LNCaP clone FGC (cell line): ENCODE measurements at regions not wholly inside any gene's neighbourhood (a gene's known extent, or its start where the extent isn't known, plus 50 kb on each side); places are given as distances from the start of the nearest gene placed in this dataset.

Experiments
- DNase-seq: peaks from one replicate; pipeline ENCODE4 v3.0.0-alpha.2; 2011; ENCODE audit warnings: low read depth
- H3K4me3 ChIP-seq: 2 replicates; pipeline ENCODE4 v1.5.1; 2011; ENCODE audit warnings: mild to moderate bottlenecking, low read depth, low read length, control low read depth
- TF ChIP-seq, protein P1 (sequence below): IDR thresholded peaks from 2 replicates; pipeline ENCODE4 v1.5.1; 2012; ENCODE audit warnings: mild to moderate bottlenecking; ENCODE audit not compliant: control insufficient read depth, insufficient read depth; ENCODE audit errors: extremely low read depth

DNA sequence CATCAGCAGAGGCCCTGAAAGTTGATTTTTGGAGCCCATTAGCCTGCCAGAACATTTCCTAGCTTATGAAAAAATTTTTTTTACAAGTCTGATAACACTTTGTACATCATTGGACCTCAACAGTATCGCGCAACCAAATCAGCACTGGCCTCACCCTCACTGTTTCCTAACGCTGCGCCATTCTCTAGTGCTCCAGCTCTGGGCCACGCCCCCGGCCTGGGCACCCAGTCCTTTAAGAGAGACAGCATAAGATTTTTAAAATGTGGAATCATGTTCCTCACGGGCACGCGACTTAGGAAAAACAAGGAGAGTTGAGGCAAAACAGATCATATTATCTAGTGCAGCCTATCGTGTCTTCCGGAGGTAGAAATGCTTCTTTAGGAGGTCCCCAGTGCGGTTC is 114.5 kb downstream of the BOD1 start:
- no peak for DNase-seq
- TF ChIP-seq, protein P1, sequence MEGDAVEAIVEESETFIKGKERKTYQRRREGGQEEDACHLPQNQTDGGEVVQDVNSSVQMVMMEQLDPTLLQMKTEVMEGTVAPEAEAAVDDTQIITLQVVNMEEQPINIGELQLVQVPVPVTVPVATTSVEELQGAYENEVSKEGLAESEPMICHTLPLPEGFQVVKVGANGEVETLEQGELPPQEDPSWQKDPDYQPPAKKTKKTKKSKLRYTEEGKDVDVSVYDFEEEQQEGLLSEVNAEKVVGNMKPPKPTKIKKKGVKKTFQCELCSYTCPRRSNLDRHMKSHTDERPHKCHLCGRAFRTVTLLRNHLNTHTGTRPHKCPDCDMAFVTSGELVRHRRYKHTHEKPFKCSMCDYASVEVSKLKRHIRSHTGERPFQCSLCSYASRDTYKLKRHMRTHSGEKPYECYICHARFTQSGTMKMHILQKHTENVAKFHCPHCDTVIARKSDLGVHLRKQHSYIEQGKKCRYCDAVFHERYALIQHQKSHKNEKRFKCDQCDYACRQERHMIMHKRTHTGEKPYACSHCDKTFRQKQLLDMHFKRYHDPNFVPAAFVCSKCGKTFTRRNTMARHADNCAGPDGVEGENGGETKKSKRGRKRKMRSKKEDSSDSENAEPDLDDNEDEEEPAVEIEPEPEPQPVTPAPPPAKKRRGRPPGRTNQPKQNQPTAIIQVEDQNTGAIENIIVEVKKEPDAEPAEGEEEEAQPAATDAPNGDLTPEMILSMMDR: no peak

DNA sequence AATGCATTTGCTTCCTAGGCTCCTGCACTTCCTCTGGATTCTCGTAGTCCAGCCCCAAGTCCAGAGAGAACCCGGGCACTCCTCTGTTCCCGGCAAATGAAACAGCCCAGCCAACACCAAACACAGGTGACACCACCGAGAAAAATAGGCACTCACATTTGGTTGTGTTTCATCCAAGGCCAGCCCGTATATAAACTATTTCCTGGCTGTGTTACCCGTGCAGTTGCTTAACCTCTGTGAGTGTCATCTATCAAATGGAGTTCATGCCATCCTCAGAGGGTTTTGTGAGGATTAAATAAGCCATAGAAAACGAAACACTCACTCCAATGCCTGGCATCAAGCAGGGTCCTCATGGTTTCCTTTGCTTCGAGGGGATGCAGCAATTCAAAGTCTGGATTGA is 115.2 kb downstream of the BOD1 start:
- DNase-seq: no peak
- H3K4me3 ChIP-seq: no peak overlapping the region
- TF ChIP-seq, protein P1: no peak

More for the DNA sequence above, 114.5 kb downstream of the BOD1 start:
- H3K4me3 ChIP-seq: no peak overlapping the region

DNA sequence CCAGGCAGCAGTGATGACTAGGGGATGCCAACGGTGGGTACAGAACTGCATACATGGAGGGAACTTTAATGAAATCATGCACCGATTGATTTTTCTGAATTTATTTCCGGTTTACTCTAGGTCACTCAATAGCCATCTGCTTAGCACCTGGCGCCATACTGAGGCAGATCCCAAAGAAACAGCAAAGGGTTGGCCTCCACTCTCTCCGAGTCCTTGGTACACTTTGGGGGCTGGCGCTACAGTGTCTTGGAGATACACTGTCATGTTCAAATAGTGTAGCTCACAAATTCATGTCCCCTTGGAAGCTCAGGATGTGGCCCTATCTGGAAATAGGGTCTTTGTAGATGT is 116.3 kb downstream of the BOD1 start:
- no peak overlapping the region for H3K4me3 ChIP-seq
- DNase-seq: no peak
- TF ChIP-seq, protein P1: no peak

DNA sequence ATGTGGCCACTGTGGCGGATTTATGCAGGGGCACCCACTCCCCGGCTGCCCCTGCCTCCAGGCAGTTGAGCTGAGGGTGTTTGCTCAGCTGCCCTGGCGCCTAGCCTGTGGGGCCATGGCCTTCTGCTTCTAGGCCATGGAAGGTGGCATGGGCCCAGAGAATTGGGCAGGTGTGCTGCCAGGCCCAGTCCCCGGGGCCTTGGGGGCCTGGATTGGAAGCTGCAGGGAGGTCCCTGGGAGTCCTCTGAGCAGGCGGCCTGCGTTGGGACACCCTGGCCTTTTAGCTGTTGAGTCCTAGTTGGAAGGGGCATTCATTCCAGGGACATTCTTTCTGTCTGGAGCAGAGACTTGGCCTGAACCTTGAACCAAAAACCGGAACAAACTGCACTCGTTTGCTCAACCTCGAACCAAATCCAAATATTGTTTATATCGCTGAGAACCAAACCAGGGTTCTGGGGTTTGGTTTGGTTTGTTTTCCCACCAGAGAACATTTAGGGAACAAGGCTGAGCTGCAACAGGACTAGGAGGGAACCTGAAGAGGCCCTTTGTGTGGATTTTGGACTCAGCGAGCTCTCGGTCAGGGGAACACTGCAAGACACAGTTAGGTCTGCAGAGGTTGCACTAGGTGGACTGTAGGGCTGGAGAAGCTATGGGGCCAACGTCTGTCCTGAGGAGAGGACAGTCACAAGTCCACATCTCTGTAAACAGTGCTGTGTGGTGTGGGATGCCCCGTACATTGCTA is 116.8 kb downstream of the BOD1 start:
- no peak overlapping the region for H3K4me3 ChIP-seq
- TF ChIP-seq, protein P1: no peak
- DNase-seq: no peak

DNA sequence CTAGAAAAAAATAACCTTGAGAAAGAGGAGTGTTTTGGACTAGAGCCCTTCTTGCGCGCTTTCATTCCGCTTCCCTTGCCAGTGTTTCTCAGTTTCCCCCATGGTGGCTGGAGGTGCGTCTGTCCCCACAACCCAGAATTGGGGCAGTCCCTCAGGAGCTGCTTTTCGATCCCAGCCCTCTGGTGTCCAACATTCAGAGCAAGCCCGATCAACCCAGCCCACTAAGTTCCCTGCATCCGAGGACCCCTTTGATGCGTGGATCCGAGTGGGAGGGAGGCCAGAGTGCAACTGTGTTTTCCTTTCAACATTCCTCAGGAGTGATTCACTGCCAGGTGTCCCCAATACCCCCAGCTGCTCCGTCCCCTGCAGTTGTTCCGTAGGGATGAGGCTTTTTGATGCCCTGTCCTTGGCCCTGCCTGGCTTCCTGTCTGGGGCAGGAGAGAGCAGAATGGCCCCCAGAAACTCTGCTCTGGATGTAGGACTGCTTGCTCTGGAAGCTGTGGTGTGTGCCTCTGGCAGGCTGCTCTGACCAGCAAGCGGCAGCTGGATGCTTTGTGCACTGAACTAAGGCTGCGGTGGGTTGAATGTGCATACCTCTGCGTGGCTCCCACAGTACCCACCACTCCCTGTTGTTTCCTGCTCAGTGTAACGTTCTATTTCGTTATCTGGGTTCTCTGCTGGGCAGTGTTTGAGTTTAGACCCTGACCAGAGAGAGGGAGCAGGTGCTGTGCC is 117.5 kb downstream of the BOD1 start:
- TF ChIP-seq, protein P1: no peak
- H3K4me3 ChIP-seq: no peak overlapping the region
- DNase-seq: no peak

DNA sequence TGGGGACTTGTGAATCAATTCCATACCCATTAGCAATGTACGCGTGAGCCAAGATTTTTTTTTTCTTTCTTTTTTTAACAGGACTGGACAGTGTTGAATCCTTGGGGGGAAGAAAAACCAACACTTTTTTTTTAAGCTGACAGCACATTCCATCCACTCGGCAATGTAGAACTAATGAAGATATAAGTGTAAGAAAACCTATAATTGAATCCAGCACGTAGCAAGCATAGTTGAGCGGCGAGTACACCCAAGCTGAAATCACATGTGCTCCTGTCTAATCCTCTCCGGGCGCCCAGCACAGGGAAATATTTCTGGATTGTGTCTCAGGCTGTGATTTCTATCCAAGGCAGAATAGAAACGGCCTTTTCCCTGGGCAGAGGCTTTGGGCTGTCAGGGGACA is 118.2 kb downstream of the BOD1 start:
- no peak for DNase-seq
- TF ChIP-seq, protein P1: no peak
- no peak overlapping the region for H3K4me3 ChIP-seq

DNA sequence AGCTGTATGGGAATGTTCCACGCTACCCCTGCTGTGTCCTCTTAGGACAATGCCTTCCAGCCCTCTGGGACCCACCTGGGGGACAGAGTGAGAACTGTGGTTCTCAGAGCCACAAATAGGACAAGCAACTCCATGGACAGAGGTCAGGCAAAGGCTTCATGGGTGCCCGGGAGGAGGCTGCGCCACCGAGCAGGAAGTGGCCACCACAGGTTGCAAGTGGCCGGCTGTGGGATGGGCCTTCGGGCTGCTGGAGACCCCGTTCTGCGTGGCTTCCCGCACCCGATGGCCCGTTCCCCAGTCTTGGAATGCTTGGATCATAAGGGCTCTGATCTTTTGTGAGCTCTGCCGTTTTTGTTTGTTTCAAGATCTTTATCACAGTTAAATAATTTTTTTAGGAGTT is 118.8 kb downstream of the BOD1 start:
- TF ChIP-seq, protein P1: no peak
- no peak overlapping the region for H3K4me3 ChIP-seq
- no peak for DNase-seq
